ENCODE measurements at regions not wholly inside any gene's neighbourhood (a gene's known extent, or its start where the extent isn't known, plus 50 kb on each side); places are given as distances from the start of the nearest gene placed in this dataset.

GRCh38 chr15:29396176-29396811 lies 126.7 kb upstream of the NSMCE3 start:
- TF ChIP-seq CTCF (IDR thresholded peaks at IDR 0.05), result no peak
- TF ChIP-seq POLR2A (IDR thresholded peaks at IDR 0.05), result no peak

All from upper lobe of left lung (tissue), 4 donors.